Prostate gland (tissue), 2 donors: ENCODE measurements at regions not wholly inside any gene's neighbourhood (a gene's known extent, or its start where the extent isn't known, plus 50 kb on each side); places are given as distances from the start of the nearest gene placed in this dataset.

ENCODE experiments used
- DNase-seq: peaks from one replicate; pipeline ENCODE4 v3.0.0-alpha.2; 2019; ENCODE audit warnings: low spot score
- H3K27ac ChIP-seq, 2 donors: fragments of 200-600 bp; sonication (generic); 2 replicates each; pipeline ENCODE4 v1.5.1; 2017 to 2019
- H3K27me3 ChIP-seq: fragments of 200-600 bp; sonication (generic); replicated peaks from 2 replicates; pipeline ENCODE4 v1.5.1; 2019; ENCODE audit not compliant: insufficient read depth
- H3K36me3 ChIP-seq, 2 donors: fragments of 200-600 bp; sonication (generic); 1 replicate in 1 of 2; 2 replicates in 1 of 2; pipeline versions ENCODE4 v1.5.1 to v1.8.1; 2017 to 2019
- H3K4me1 ChIP-seq: fragments of 200-600 bp; sonication (generic); replicated peaks from 2 replicates; pipeline ENCODE4 v1.5.1; 2019
- H3K4me3 ChIP-seq, 2 donors: fragments of 200-600 bp; sonication (generic); 2 replicates each; pipeline ENCODE4 v1.5.1; 2017 to 2019
- H3K9me3 ChIP-seq: fragments of 200-600 bp; sonication (generic); 2 replicates; pipeline ENCODE4 v1.5.1; 2017
- POLR2A ChIP-seq: fragments of 450-650 bp; IDR thresholded peaks from one replicate; pipeline ENCODE4 v1.6.1; 2016; ENCODE audit warnings: antibody characterized with exemption, mild to moderate bottlenecking
- POLR2AphosphoS5 ChIP-seq: sonication (generic); formaldehyde crosslinking; IDR thresholded peaks from one replicate; pipeline ENCODE4 v1.6.1; 2017; ENCODE audit warnings: antibody characterized with exemption
- WGBS: methylation state at CpG from one replicate; pipeline ENCODE4 v1.1.5; 2018; 5-methylcytosine and 5-hydroxymethylcytosine counted together
- intact Hi-C: fragments of 100-400 bp; cut with DNase I; formaldehyde crosslinking; loops from one replicate; pipeline ENCODE4 v1.14.2; 2022
- TF ChIP-seq, protein P1 (sequence below), 4 experiments: fragments of 200-600 bp in 2 of 4; fragments of 450-650 bp in 2 of 4; sonication (generic) in 2 of 4; IDR thresholded peaks; 1 replicate in 3 of 4; 2 replicates in 1 of 4; pipeline ENCODE4 v1.5.1; 2016 to 2019; ENCODE audit warnings: antibody characterized with exemption in 4 of 4, mild to moderate bottlenecking in 2 of 4, moderate library complexity in 2 of 4

DNA sequence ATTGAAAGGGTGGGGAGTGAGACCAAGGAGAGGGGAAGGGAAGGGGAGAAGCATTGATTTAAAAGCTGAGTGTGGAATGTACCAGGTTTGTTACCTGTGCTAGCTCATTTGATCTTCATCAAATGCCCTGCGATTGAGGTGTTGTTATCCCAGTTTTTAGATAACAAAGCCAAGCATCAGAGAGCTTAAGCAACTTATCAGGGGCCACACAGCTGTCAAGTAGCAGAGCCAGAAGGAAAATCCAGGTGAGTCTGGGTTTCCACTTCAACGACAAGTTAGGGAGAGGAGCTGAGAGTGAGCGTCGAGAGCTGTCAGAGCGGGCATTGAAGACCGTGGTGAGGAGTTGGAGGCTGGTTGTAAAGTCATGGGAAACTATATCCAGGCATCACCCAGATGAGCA is 146.9 kb upstream of the IRF2BP2 start:
- H3K27ac ChIP-seq: no peak overlapping the region
- TF ChIP-seq POLR2A (no peak), POLR2AphosphoS5 (no peak)
- TF ChIP-seq, protein P1, sequence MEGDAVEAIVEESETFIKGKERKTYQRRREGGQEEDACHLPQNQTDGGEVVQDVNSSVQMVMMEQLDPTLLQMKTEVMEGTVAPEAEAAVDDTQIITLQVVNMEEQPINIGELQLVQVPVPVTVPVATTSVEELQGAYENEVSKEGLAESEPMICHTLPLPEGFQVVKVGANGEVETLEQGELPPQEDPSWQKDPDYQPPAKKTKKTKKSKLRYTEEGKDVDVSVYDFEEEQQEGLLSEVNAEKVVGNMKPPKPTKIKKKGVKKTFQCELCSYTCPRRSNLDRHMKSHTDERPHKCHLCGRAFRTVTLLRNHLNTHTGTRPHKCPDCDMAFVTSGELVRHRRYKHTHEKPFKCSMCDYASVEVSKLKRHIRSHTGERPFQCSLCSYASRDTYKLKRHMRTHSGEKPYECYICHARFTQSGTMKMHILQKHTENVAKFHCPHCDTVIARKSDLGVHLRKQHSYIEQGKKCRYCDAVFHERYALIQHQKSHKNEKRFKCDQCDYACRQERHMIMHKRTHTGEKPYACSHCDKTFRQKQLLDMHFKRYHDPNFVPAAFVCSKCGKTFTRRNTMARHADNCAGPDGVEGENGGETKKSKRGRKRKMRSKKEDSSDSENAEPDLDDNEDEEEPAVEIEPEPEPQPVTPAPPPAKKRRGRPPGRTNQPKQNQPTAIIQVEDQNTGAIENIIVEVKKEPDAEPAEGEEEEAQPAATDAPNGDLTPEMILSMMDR (IDR thresholded peaks at IDR 0.05): no peak
- no peaks in the 10 kb centered on the region for H3K9me3 ChIP-seq
- H3K27me3 ChIP-seq: no peaks in the 10 kb centered on the region
- no peaks in the 10 kb centered on the region for H3K4me1 ChIP-seq
- WGBS: 95% methylated on average over 6 of the region's 6 CpGs
- H3K36me3 ChIP-seq: no peaks in the 10 kb centered on the region
- no peak for DNase-seq
- intact Hi-C loops: no loop called here
- no peak overlapping the region for H3K4me3 ChIP-seq

DNA sequence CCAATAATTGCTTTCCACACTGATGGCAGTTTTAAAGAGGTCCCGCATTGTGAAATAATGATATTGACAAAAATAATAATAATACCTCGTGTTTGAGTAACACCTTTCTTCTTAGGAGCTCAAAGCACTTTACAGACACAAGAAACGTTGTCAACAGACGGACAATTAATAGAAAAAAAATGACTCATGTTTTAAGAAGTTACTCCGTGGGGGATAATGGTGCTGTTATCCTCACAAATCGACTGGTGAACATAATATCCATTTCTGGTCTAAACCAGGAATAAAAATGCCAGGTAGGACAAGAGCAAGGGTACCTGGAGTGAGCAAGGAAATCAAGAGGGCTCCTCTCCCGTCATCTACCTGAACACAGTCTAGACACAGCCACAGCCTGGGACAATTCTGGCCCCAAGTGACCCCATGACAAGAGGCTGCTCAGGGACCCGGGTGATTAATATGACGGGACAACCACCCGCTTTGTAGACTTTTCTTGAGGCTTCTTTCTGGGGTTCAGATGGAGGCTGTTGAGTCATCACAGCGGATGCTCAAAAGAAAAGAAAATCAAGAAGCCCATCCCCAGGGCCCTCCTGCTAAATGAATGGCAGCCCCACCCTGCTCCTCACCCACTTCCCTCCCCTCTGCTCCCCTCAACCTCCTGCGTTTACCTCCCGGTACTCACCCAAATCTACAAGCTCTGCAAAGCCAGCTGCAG is 146.2 kb upstream of the IRF2BP2 start:
- WGBS: 85% methylated on average over 13 of the region's 13 CpGs
- Histone ChIP-seq H3K27me3 (no peaks in the 10 kb centered on the region), H3K4me1 (no peaks in the 10 kb centered on the region), H3K27ac (no peak overlapping the region), H3K9me3 (no peaks in the 10 kb centered on the region), H3K4me3 (no peak overlapping the region), H3K36me3 (no peaks in the 10 kb centered on the region)
- intact Hi-C loops: no loop called here
- no peak for TF ChIP-seq POLR2A
- DNase-seq: no peak

DNA sequence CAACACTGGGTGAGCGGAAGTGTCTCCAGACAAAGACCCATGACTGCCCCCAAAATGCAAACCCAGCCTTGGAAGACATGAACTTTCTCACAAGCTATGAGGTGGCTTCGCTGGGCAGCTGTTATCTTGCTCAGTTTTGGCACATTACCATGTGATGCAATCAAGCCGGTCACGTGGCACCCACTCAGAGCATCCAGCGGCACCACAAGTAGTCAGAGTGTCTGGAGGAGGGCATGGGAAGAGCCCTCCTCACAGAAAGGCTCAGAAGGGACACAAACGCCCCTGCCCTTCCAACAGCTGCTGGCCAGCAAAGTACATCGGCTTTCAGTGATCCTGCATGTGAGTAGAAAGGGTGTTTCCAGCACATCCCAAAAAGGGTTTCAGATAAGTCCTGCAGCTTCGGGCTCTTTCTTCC is 145.5 kb upstream of the IRF2BP2 start:
- H3K27ac ChIP-seq: no peak overlapping the region

DNA sequence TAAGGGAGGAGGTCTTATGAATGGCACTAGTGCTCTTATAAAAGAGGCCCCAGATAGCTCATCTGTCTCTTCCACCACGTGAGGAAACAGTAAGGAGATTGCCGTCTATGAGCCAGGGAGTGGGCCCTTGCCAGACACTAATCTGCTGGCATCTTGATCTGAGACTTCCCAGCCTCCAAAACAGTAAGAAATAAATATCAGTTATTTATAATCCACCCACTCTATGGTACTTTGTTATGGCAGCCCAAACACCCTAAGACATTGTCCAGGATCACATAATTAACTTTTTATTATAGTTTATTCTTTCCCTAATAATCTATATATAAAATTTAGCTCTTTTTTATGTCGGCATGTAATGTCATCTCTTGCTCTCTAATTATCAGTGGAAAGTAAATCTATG is 144.0 kb upstream of the IRF2BP2 start:
- Histone ChIP-seq H3K4me3 (no peak overlapping the region), H3K27me3 (no peaks in the 10 kb centered on the region), H3K9me3 (no peaks in the 10 kb centered on the region), H3K27ac (no peak overlapping the region), H3K4me1 (no peaks in the 10 kb centered on the region), H3K36me3 (no peaks in the 10 kb centered on the region)
- TF ChIP-seq POLR2AphosphoS5 (no peak), POLR2A (no peak)
- TF ChIP-seq, protein P1 (IDR thresholded peaks at IDR 0.05): no peak
- WGBS: 63% methylated on average over 3 of the region's 3 CpGs
- no peak for DNase-seq
- intact Hi-C loops: no loop called here

More for the DNA sequence above, 145.5 kb upstream of the IRF2BP2 start:
- 50% methylated on average over 8 of the region's 8 CpGs for whole genome bisulfite sequencing
- H3K9me3 ChIP-seq: no peaks in the 10 kb centered on the region
- DNase-seq: peak; percentile 25
- no peaks in the 10 kb centered on the region for H3K4me1 ChIP-seq
- intact Hi-C loops: no loop called here
- no peak overlapping the region for H3K4me3 ChIP-seq
- TF ChIP-seq, protein P1 (IDR thresholded peaks at IDR 0.05): no peak
- no peak for TF ChIP-seq POLR2AphosphoS5
- TF ChIP-seq POLR2A: no peak
- H3K36me3 ChIP-seq: no peaks in the 10 kb centered on the region
- H3K27me3 ChIP-seq: no peaks in the 10 kb centered on the region

DNA sequence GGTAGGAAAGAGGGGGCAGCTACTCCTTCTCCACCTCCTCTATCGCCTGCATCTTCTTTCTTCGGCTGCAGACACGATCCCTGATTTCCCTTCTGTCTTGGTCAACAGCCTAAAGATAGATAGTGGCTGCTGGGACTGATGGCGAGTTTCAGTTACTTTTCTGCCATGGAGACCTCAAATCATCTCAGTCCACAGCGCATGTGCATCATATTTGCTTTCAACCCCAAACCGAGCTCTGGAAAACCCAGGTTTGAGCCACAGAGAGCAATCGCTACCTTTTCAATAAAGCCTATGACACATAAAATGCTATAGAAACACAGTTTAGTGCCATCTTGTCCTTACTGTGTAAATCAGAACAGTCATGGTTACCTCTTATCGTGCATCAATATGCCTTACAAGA is 142.9 kb upstream of the IRF2BP2 start:
- TF ChIP-seq POLR2AphosphoS5 (no peak), POLR2A (no peak)
- TF ChIP-seq, protein P1 (IDR thresholded peaks at IDR 0.05): no peak
- WGBS: 97% methylated on average over 8 of the region's 8 CpGs
- no peak for DNase-seq
- intact Hi-C loops: no loop called here
- Histone ChIP-seq H3K27ac (no peak overlapping the region), H3K4me1 (no peaks in the 10 kb centered on the region), H3K36me3 (no peaks in the 10 kb centered on the region), H3K27me3 (no peaks in the 10 kb centered on the region), H3K9me3 (no peaks in the 10 kb centered on the region), H3K4me3 (no peak overlapping the region)
